HepG2 (cell line): ENCODE measurements at regions not wholly inside any gene's neighbourhood (a gene's known extent, or its start where the extent isn't known, plus 50 kb on each side); places are given as distances from the start of the nearest gene placed in this dataset.

Experiments used
- ATAC-seq: fragments of 200-7000 bp; cut with Tn5 transposase; 3 replicates; pipeline ENCODE4 v1.9.1; 2020; ENCODE audit warnings: mild to moderate bottlenecking, moderate library complexity
- BruUV-seq: library from RNA; stranded (reverse); fragments of 400-500 nt; replicated peaks from 2 replicates; lab custom pipeline; 2021; lab: Mats Ljungman, UMichigan
- CTCF ChIA-PET: fragments of 300-600 bp; formaldehyde crosslinking; extraction: SDS; loops from one replicate; lab custom pipeline; 2021; ENCODE audit warnings: low total read pairs, inconsistent platforms, low intra/inter-chr PET ratio; lab: Yijun Ruan, JAX
- POLR2A ChIA-PET: fragments of 350-600 bp; sonication (Branson Sonifier 250); formaldehyde crosslinking; loops from one replicate; lab custom pipeline; 2020; ENCODE audit warnings: antibody characterized with exemption, inconsistent platforms; lab: Yijun Ruan, JAX
- DNase-seq: peaks from one replicate; pipeline ENCODE4 v3.0.0-alpha.2; 2015; ENCODE audit warnings: low spot score
- FAIRE-seq: peaks from 3 replicates; lab custom pipeline; 2011; peaks lifted over from hg19 to GRCh38; lab: Jason Lieb, UNC
- H2AFZ ChIP-seq: one replicate; pipeline ENCODE4 v1.6.1; 2011; ENCODE audit warnings: low read length, inconsistent platforms
- H3K27ac ChIP-seq: fragments of 300-600 bp; 3 replicates; pipeline ENCODE4 v1.8.0; 2011; ENCODE audit warnings: mixed run types, mild to moderate bottlenecking, mixed read lengths, low read length, inconsistent platforms; ENCODE audit not compliant: insufficient read depth; ENCODE audit errors: extremely low read length
- H3K27me3 ChIP-seq, 2 experiments: fragments of 200-600 bp in 1 of 2; 2 replicates in 1 of 2; 3 replicates in 1 of 2; pipeline versions ENCODE4 v1.6.0 to v1.8.0; 2011; ENCODE audit warnings: low read length in 2 of 2, mild to moderate bottlenecking in 2 of 2, moderate library complexity in 2 of 2, inconsistent platforms in 1 of 2; ENCODE audit not compliant: insufficient read depth in 2 of 2, control insufficient read depth in 1 of 2
- H3K36me3 ChIP-seq, 2 experiments: fragments of 200-600 bp in 1 of 2; replicated peaks in 1 of 2; 2 replicates in 1 of 2; 3 replicates in 1 of 2; pipeline versions ENCODE4 v1.5.1 to v1.8.0; 2011; ENCODE audit warnings: low read length in 2 of 2, inconsistent platforms in 1 of 2; ENCODE audit not compliant: insufficient read depth in 2 of 2, control insufficient read depth in 1 of 2
- H3K4me1 ChIP-seq: 2 replicates; pipeline ENCODE4 v1.5.1; 2012; ENCODE audit warnings: low read length, inconsistent platforms; ENCODE audit not compliant: insufficient read depth
- H3K4me2 ChIP-seq: 2 replicates; pipeline ENCODE4 v1.6.0; 2011; ENCODE audit warnings: low read depth, low read length, inconsistent platforms
- H3K4me3 ChIP-seq, 3 experiments: fragments of 200-600 bp in 1 of 3; sonication (generic), shearing (Covaris generic) in 1 of 3; replicated peaks in 1 of 3; 2 replicates each; pipeline ENCODE4 v1.5.1; 2011 to 2016; ENCODE audit warnings: low read length in 3 of 3, inconsistent platforms in 2 of 3, low read depth in 2 of 3, mild to moderate bottlenecking in 2 of 3, control low read depth in 1 of 3, mixed read lengths in 1 of 3; ENCODE audit not compliant: insufficient read depth in 1 of 3
- H3K79me2 ChIP-seq: one replicate; pipeline ENCODE4 v1.6.1; 2011; ENCODE audit warnings: low read length, inconsistent platforms; ENCODE audit not compliant: insufficient read depth
- H3K9ac ChIP-seq: 2 replicates; pipeline ENCODE4 v1.6.0; 2011; ENCODE audit warnings: mild to moderate bottlenecking, low read depth, low read length, inconsistent platforms; ENCODE audit not compliant: insufficient read depth
- H3K9me3 ChIP-seq: 2 replicates; pipeline ENCODE4 v1.5.1; 2012; ENCODE audit warnings: mild to moderate bottlenecking, low read length
- H4K20me1 ChIP-seq: 2 replicates; pipeline ENCODE4 v1.6.0; 2011; ENCODE audit warnings: inconsistent platforms, mild to moderate bottlenecking, low read length, moderate library complexity; ENCODE audit not compliant: insufficient read depth
- CCAR2 ChIP-seq: fragments of 200-400 bp; formaldehyde crosslinking; optimal IDR thresholded peaks from 2 replicates; pipeline ENCODE3; 2018; ENCODE audit warnings: low read depth, mild to moderate bottlenecking, low read length, moderate library complexity
- NCOA2 ChIP-seq: sonication (generic); formaldehyde crosslinking; IDR thresholded peaks from 2 replicates; pipeline ENCODE4 v1.8.0; 2022; ENCODE audit warnings: inconsistent platforms
- NFRKB ChIP-seq: fragments of 450-650 bp; IDR thresholded peaks from 2 replicates; pipeline ENCODE4 v1.6.1; 2017
- NR2F1 ChIP-seq, 2 experiments: fragments of 450-650 bp in 1 of 2; formaldehyde crosslinking in 1 of 2; IDR thresholded peaks; 2 replicates each; pipeline versions ENCODE4 v1.5.0 to v1.6.1; 2016 to 2020; ENCODE audit warnings: mild to moderate bottlenecking in 1 of 2, missing compliant biosample characterization in 1 of 2, missing genetic modification reagents in 1 of 2, moderate library complexity in 1 of 2
- SCMH1 ChIP-seq: sonication (generic); formaldehyde crosslinking; IDR thresholded peaks from 2 replicates; pipeline ENCODE4 v1.9.0; 2021; ENCODE audit warnings: missing genetic modification reagents, mild to moderate bottlenecking, borderline replicate concordance
- SMAD9 ChIP-seq: sonication (generic); formaldehyde crosslinking; IDR thresholded peaks from 2 replicates; pipeline ENCODE4 v1.5.1; 2020; ENCODE audit warnings: mild to moderate bottlenecking, missing genetic modification reagents
- STAG1 ChIP-seq: sonication (generic); formaldehyde crosslinking; IDR thresholded peaks from 2 replicates; pipeline ENCODE4 v1.4.0; 2020; ENCODE audit warnings: missing genetic modification reagents
- ZNF207 ChIP-seq: fragments of 450-650 bp; IDR thresholded peaks from 2 replicates; pipeline ENCODE4 v1.6.1; 2016; ENCODE audit warnings: antibody characterized with exemption, borderline replicate concordance
- WGBS: methylation state at CpG from one replicate; pipeline ENCODE4 v1.1.6; 2017; ENCODE audit warnings: low lambda C conversion rate; 5-methylcytosine and 5-hydroxymethylcytosine counted together
- in situ Hi-C: cut with HindIII; loops from 2 replicates; pipeline ENCODE4 v1.10.0; 2017; ENCODE audit warnings: low pct_unique_long_range_greater_than_20kb; ENCODE audit not compliant: extremely low pct_ligation_motif_present
- intact Hi-C: fragments of 100-400 bp; cut with micrococcal nuclease; formaldehyde crosslinking; loops from one replicate; pipeline ENCODE4 v1.10.0; 2022; ENCODE audit not compliant: unreplicated experiment
- TF ChIP-seq, protein P1 (sequence below): sonication (generic); formaldehyde crosslinking; IDR thresholded peaks from 2 replicates; pipeline ENCODE4 v1.5.0; 2020; ENCODE audit warnings: mild to moderate bottlenecking, missing genetic modification reagents, moderate library complexity
- TF ChIP-seq, protein P2 (sequence below), 2 experiments: sonication (generic) in 1 of 2; formaldehyde crosslinking in 1 of 2; IDR thresholded peaks; 2 replicates each; pipeline versions ENCODE4 v1.6.1 to v1.9.0; 2014 to 2022; ENCODE audit warnings: antibody characterized with exemption in 1 of 2, borderline replicate concordance in 1 of 2, inconsistent platforms in 1 of 2, low read depth in 1 of 2, missing genetic modification reagents in 1 of 2
- TF ChIP-seq, protein P3 (sequence below): sonication (generic); formaldehyde crosslinking; IDR thresholded peaks from 2 replicates; pipeline ENCODE4 v1.4.0; 2020; ENCODE audit warnings: mild to moderate bottlenecking, missing genetic modification reagents

DNA sequence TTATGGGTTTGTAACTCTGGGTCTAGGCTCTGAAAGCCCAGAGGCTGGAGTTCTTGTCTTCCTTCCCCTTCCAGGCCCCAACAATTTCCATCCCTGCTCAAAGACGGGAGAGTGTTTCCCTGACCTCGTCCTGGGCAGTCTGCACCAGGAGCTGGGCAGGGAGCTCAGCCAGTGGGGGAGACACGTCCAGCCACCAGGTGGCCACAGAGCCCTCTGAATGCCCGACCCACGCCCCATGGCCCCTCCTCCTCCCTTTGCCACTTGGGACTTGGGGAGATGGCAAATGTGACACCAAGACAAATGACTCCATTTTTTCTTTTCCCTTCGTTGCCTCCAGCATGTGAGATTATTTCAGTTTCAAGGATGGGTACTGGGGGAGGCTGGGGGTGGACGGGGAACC is 159.9 kb upstream of the AJAP1 start:
- Histone ChIP-seq H3K9me3 (no peaks in the 10 kb centered on the region), H3K79me2 (no peaks in the 10 kb centered on the region), H3K36me3 (no peaks in the 10 kb centered on the region), H3K9ac (no peak overlapping the region), H3K27ac (no peak overlapping the region), H4K20me1 (no peaks in the 10 kb centered on the region), H3K4me1 (no peaks in the 10 kb centered on the region), H2AFZ (no peak overlapping the region), H3K4me3 (no peak overlapping the region), H3K4me2 (no peak overlapping the region), H3K27me3 (peaks cover 0 to 7% of the 10 kb centered on the region in 2 experiments; a peak in 2 of 5 replicates)
- no peak for TF ChIP-seq ZNF207
- peak; percentile 5; the same call in 1 of the 2 replicates for TF ChIP-seq STAG1 (CRISPR knock-in tag)
- no peak for TF ChIP-seq SMAD9 (CRISPR knock-in tag)
- no peak for TF ChIP-seq SCMH1
- TF ChIP-seq, protein P1, sequence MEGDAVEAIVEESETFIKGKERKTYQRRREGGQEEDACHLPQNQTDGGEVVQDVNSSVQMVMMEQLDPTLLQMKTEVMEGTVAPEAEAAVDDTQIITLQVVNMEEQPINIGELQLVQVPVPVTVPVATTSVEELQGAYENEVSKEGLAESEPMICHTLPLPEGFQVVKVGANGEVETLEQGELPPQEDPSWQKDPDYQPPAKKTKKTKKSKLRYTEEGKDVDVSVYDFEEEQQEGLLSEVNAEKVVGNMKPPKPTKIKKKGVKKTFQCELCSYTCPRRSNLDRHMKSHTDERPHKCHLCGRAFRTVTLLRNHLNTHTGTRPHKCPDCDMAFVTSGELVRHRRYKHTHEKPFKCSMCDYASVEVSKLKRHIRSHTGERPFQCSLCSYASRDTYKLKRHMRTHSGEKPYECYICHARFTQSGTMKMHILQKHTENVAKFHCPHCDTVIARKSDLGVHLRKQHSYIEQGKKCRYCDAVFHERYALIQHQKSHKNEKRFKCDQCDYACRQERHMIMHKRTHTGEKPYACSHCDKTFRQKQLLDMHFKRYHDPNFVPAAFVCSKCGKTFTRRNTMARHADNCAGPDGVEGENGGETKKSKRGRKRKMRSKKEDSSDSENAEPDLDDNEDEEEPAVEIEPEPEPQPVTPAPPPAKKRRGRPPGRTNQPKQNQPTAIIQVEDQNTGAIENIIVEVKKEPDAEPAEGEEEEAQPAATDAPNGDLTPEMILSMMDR (CRISPR knock-in tag), result peak; percentile 24; the same call in 1 of the 2 replicates
- no peak for TF ChIP-seq NCOA2 (CRISPR knock-in tag)
- 7% methylated on average over 3 of the region's 7 CpGs for WGBS
- ChIA-PET POLR2A (no interaction called here), CTCF (no interaction called here)
- in situ Hi-C loops (no loop called here), intact Hi-C loops (no loop called here)
- FAIRE-seq, result no peak
- no peak for DNase-seq
- no TSS peak for BruUV-seq
- ATAC-seq, result peak; percentile 59

DNA sequence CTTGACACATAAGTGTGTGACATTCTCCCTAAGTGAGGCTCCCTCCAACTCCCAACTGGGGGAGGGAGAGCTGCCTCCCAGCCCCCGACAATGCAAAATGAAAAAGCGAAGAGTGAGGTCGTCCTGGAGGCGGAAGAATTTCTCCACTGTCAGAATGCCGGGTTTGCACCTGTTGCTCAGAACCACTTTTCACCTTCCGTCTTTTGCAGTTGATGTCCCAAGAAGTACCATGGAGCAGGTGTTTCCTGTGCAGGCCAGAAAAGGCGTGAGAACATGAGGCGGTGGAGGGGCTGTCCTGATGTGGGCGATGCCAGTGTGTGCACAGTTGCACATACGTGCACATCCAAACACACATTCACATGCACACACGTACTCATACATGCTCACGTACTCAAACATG is 158.6 kb upstream of the AJAP1 start:
- intact Hi-C loops, result no loop called here
- no peak overlapping the region for H3K4me3 ChIP-seq
- POLR2A ChIA-PET, result no interaction called here
- H3K79me2 ChIP-seq, result no peaks in the 10 kb centered on the region
- H3K36me3 ChIP-seq, result no peaks in the 10 kb centered on the region
- no peaks in the 10 kb centered on the region for H4K20me1 ChIP-seq
- DNase-seq (no peak), FAIRE-seq (no peak), ATAC-seq (no peak)
- 43% methylated on average over 12 of the region's 12 CpGs for WGBS
- no peaks in the 10 kb centered on the region for H3K9me3 ChIP-seq
- BruUV-seq, result no TSS peak
- peaks cover 0 to 7% of the 10 kb centered on the region in 2 experiments; a peak in 2 of 5 replicates for H3K27me3 ChIP-seq
- no peaks in the 10 kb centered on the region for H3K4me1 ChIP-seq
- no peak overlapping the region for H3K4me2 ChIP-seq
- no peak overlapping the region for H2AFZ ChIP-seq
- in situ Hi-C loops, result no loop called here
- H3K9ac ChIP-seq, result no peak overlapping the region
- CTCF ChIA-PET, result no interaction called here
- H3K27ac ChIP-seq, result no peak overlapping the region
- TF ChIP-seq, protein P2, sequence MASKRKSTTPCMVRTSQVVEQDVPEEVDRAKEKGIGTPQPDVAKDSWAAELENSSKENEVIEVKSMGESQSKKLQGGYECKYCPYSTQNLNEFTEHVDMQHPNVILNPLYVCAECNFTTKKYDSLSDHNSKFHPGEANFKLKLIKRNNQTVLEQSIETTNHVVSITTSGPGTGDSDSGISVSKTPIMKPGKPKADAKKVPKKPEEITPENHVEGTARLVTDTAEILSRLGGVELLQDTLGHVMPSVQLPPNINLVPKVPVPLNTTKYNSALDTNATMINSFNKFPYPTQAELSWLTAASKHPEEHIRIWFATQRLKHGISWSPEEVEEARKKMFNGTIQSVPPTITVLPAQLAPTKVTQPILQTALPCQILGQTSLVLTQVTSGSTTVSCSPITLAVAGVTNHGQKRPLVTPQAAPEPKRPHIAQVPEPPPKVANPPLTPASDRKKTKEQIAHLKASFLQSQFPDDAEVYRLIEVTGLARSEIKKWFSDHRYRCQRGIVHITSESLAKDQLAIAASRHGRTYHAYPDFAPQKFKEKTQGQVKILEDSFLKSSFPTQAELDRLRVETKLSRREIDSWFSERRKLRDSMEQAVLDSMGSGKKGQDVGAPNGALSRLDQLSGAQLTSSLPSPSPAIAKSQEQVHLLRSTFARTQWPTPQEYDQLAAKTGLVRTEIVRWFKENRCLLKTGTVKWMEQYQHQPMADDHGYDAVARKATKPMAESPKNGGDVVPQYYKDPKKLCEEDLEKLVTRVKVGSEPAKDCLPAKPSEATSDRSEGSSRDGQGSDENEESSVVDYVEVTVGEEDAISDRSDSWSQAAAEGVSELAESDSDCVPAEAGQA (IDR thresholded peaks at IDR 0.05; ENCODE audit: low read depth), result no peak
- TF ChIP-seq, protein P2 (CRISPR knock-in tag; IDR thresholded peaks at IDR 0.05; ENCODE audit: borderline replicate concordance), result no peak
- no peak for TF ChIP-seq NFRKB
- no peak for TF ChIP-seq CCAR2
- TF ChIP-seq, protein P3, sequence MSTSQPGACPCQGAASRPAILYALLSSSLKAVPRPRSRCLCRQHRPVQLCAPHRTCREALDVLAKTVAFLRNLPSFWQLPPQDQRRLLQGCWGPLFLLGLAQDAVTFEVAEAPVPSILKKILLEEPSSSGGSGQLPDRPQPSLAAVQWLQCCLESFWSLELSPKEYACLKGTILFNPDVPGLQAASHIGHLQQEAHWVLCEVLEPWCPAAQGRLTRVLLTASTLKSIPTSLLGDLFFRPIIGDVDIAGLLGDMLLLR (CRISPR knock-in tag), result no peak
- TF ChIP-seq NR2F1 (CRISPR knock-in tag; IDR thresholded peaks at IDR 0.05), result no peak
